ENCODE measurements at regions not wholly inside any gene's neighbourhood (a gene's known extent, or its start where the extent isn't known, plus 50 kb on each side); places are given as distances from the start of the nearest gene placed in this dataset.

- Histone ChIP-seq H3K18ac (ENCODE audit: insufficient read length, low read depth, low read length) (no peak overlapping the region), H3K56ac (ENCODE audit: insufficient read length, low read depth, low read length) (no peak overlapping the region), H2BK15ac (ENCODE audit: low read depth, low read length) (no peak overlapping the region), H2BK20ac (ENCODE audit: low read depth, low read length, poor library complexity, severe bottlenecking) (no peak overlapping the region), H3K23ac (ENCODE audit: insufficient read length, low read depth, low read length) (no peak overlapping the region), H2AK5ac (ENCODE audit: insufficient read length, low read length) (no peak overlapping the region), H2BK120ac (ENCODE audit: low read depth, low read length, poor library complexity, severe bottlenecking) (no peak overlapping the region), H3K23me2 (ENCODE audit: insufficient read length, low read depth, low read length, poor library complexity, severe bottlenecking) (no peaks in the 10 kb centered on the region), H3K9me3 (ENCODE audit: control insufficient read depth, low read depth, low read length) (no peaks in the 10 kb centered on the region), H3K4me2 (ENCODE audit: insufficient read depth, insufficient read length, low read length) (no peak overlapping the region), H2BK5ac (ENCODE audit: insufficient read length, low read length) (no peak overlapping the region), H3K9ac (ENCODE audit: extremely low read depth, insufficient read length, low read length) (no peak overlapping the region), H4K91ac (ENCODE audit: insufficient read length, low read depth, low read length) (no peak overlapping the region), H2BK12ac (ENCODE audit: insufficient read length, low read depth, low read length) (no peak overlapping the region), H3K79me2 (ENCODE audit: insufficient read depth, low read length) (no peaks in the 10 kb centered on the region), H3T11ph (ENCODE audit: low read length) (no peak overlapping the region), H3K27me3 (ENCODE audit: insufficient read depth, low read length) (no peaks in the 10 kb centered on the region), H2AFZ (ENCODE audit: low read length) (no peak overlapping the region), H3K4ac (ENCODE audit: low read depth, low read length) (no peak overlapping the region), H4K5ac (ENCODE audit: insufficient read length, low read depth, low read length) (no peak overlapping the region), H3K4me1 (ENCODE audit: insufficient read depth, low read length) (no peaks in the 10 kb centered on the region), H4K20me1 (ENCODE audit: control insufficient read depth, insufficient read depth, insufficient read length) (no peaks in the 10 kb centered on the region), H4K8ac (replicated peaks; ENCODE audit: insufficient read length, low read depth, low read length) (no peak overlapping the region), H3K79me1 (ENCODE audit: insufficient read depth, low read depth, low read length, poor library complexity, severe bottlenecking) (no peaks in the 10 kb centered on the region), H3K14ac (ENCODE audit: insufficient read depth, low read length) (no peak overlapping the region), H3K27ac (ENCODE audit: insufficient read length, low read depth, low read length) (no peak overlapping the region)
- Mint-ChIP-seq H3K9me3 (no peaks in the 10 kb centered on the region), H3K27me3 (ENCODE audit: low read depth) (no peaks in the 10 kb centered on the region), H3K4me3 (no peak overlapping the region), H3K4me1 (peaks cover 5% of the 10 kb centered on the region in 2 experiments), H3K36me3 (ENCODE audit: insufficient read depth in 1 of 3, low read depth in 3 of 3) (no peaks in the 10 kb centered on the region), H3K27ac (no peak overlapping the region)
- WGBS (ENCODE audit: extremely low coverage, insufficient read length, low lambda C conversion rate): no CpG with 5 or more reads among the region's 1 CpG
- no peak for DNase-seq
- TF ChIP-seq CTCF (conservative IDR thresholded peaks at IDR 0.05): peak; percentile 51
Measured at GRCh38 chr11:97454988-97455387, 1065.2 kb downstream of the JRKL start.
